ENCODE measurements at regions not wholly inside any gene's neighbourhood (a gene's known extent, or its start where the extent isn't known, plus 50 kb on each side); places are given as distances from the start of the nearest gene placed in this dataset.

DNA sequence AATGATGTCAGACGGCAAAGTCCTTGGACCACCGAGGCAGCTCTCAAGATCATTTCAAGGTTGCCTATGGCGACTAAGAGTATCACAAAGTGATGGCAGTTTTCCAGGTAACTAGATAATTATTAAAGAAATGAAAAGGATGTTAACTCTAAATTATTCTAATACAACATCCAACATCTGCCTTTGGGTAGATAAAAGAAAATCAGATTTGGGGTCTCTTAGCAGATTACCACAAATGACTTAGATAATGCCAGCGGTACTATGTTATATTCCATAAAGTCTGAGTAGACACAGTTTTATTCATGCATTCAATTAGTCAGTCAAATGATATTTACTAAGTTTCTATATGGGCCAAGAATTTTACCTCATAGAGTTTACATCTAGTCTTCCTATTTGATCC lies 441.3 kb downstream of the NEBL start:
- H3K4me3 ChIP-seq (ENCODE audit: low read length): no peak overlapping the region
- no peak for TF ChIP-seq CTCF (conservative IDR thresholded peaks at IDR 0.05; ENCODE audit: low read length)

DNA sequence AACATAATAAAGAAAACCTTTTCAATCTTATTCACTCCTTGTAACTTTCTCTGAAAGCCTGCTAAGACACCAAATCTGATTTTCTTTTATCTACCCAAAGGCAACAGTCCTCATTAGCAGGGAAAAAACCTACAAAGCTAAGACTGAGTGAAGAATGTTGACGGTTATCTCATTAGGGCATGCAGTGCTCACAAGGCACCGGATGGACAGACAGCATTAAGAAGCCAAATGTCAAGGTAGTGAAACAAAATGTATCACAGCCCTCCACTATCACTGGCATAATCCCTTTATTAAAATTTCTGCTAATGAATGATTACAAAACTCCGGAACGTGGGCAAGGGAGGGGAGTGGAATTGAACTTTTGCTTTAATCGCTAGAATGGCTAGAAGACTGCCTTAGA lies 442.8 kb downstream of the NEBL start:
- DNase-seq (ENCODE audit: low read depth): no peak
- H3K4me3 ChIP-seq (ENCODE audit: low read length): no peak overlapping the region
- no peak for TF ChIP-seq CTCF (conservative IDR thresholded peaks at IDR 0.05; ENCODE audit: low read length)

More for the DNA sequence above, 441.3 kb downstream of the NEBL start:
- DNase-seq (ENCODE audit: low read depth): no peak

DNA sequence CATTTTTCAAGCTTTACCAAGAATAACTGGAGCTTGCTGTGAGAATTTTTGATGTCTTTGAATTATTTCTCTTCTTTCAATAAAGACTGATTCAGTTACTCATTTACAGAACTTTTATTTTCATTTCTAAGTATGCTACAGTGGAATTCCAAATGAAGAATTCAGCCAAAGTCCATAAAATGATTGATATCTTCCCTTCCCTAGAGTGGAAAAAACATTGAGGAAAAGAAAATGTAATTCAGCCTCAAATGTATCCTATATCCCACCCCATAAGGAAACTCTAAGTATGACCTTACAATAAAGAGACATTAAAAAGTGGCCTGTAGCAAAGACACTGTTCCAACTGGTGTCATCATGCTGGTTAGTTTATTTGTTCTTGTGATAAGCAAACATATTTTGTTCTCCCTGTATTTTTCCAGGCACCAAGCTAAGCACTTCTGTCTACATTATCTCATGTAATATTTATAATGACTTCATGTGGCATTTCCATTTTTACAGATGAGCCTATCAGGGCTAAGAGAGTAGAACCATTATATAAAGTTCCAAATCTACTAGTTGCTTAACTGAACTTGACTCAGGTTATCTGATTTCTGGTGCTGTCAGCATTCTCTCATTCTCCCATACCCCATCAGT lies 450.4 kb downstream of the NEBL start:
- no peak for TF ChIP-seq CTCF (conservative IDR thresholded peaks at IDR 0.05; ENCODE audit: low read length)
- H3K4me3 ChIP-seq (ENCODE audit: low read length): no peak overlapping the region
- DNase-seq (ENCODE audit: low read depth): no peak

DNA sequence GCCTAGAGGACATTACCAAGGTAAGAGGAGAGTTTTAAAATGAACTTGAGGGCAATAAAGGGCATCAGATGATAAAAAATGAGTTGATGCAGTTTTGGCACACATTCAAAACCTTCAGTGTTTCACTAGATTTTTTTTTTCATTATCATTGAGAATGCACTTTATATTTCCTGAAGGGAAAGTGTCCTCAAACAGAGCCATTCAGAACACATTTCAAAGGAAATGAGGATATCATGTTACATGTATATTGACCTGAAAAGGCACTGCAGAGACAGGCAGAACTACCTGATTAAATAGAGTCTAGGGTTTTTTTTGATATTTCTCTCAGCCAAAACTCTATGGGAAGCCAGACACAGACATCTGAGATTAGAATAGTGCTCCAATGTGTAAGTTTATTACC lies 454.0 kb downstream of the NEBL start:
- H3K4me3 ChIP-seq (ENCODE audit: low read length): no peak overlapping the region
- no peak for DNase-seq (ENCODE audit: low read depth)
- TF ChIP-seq CTCF (conservative IDR thresholded peaks at IDR 0.05; ENCODE audit: low read length): no peak

GRCh38 chr10:20429742-20430141 lies 467.4 kb downstream of the NEBL start:
- no peak for TF ChIP-seq CTCF (conservative IDR thresholded peaks at IDR 0.05; ENCODE audit: low read length)

DNA sequence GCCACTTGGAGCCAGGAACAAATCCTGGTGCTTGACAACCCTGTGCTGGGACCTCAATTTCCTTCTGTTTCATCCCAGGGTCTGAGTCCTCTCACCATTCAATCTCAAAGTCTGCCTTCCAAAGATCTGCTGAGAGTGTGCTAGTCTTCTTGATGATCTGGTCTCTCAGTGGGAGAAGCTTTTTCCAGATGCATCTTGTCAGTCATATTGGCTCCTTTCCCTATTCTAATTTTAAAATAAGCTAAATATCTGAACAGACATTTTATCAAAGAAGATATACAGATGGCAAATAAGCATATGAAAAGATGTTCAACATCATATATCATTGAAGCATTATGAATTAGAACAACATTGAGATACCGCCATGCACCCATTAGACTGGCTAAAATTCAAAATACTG lies 469.3 kb downstream of the NEBL start:
- no peak for DNase-seq (ENCODE audit: low read depth)

More at GRCh38 chr10:20429742-20430141, 467.4 kb downstream of the NEBL start:
- no peak overlapping the region for H3K4me3 ChIP-seq (ENCODE audit: low read length)
- DNase-seq (ENCODE audit: low read depth): no peak

More for the DNA sequence above, 469.3 kb downstream of the NEBL start:
- TF ChIP-seq CTCF (conservative IDR thresholded peaks at IDR 0.05; ENCODE audit: low read length): no peak
- H3K4me3 ChIP-seq (ENCODE audit: low read length): no peak overlapping the region

All from AG10803 (cell line).